ENCODE measurements at regions not wholly inside any gene's neighbourhood (a gene's known extent, or its start where the extent isn't known, plus 50 kb on each side); places are given as distances from the start of the nearest gene placed in this dataset.
A peak's percentile ranks its signal among the peaks of the same experiment; 100 is the strongest.

DNA sequence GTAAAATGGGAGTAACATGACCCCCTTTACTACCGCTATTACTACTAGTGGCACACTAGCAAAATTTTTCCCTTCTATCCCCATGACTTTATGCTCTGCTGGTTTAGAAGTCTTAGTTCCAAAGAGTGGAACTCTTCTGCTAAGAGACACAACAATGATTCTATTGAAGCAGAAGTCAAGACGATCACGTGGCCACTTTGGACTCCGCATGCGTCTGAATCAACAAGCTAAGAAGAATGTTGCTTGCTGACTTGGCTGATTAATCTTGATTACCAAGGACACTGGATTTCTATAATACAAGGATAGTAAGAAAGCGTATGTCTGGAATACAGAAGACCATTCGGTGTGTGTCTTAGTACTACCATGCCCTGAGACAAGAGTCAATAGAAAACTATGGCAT, 244.7 kb upstream of the BTBD3 start:
- no peak for DNase-seq (ENCODE audit: extremely low read depth in 1 of 11, low read depth in 9 of 11, low spot score in 4 of 11)

DNA sequence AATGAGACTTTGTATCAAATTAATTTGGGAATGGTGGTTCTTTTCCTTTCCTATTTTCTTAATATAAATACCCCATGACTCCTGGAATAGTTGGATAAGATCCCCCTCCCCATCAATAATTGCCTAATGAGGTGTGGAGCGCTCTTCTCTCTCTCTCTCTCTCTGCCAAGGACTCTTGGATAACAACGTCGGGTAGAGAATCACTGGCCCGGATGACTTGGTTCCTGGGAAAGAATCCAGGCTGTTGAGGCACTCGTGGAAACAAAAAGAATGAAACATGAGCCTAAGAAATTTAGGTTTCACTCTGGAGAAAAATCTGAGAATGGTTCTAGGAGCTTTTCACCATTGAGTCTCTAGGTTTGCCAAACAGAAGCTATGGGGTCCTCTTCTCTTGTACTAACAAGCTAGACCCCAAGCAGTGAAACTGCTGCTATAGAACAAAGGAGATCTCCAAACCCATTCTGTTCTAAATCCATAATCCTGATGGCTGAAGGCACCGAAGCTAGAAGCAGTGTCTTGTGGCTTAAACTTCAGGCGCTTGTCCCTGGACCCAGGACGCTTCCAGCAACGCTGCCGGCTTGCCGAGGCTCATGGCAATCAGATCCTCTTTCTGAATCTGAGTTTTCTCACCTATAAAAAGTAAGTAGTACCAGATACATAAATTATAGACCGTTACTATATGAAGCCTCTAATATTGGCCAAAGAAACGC, 241.6 kb upstream of the BTBD3 start:
- DNase-seq (ENCODE audit: extremely low read depth in 1 of 11, low read depth in 9 of 11, low spot score in 4 of 11) = no peak

DNA sequence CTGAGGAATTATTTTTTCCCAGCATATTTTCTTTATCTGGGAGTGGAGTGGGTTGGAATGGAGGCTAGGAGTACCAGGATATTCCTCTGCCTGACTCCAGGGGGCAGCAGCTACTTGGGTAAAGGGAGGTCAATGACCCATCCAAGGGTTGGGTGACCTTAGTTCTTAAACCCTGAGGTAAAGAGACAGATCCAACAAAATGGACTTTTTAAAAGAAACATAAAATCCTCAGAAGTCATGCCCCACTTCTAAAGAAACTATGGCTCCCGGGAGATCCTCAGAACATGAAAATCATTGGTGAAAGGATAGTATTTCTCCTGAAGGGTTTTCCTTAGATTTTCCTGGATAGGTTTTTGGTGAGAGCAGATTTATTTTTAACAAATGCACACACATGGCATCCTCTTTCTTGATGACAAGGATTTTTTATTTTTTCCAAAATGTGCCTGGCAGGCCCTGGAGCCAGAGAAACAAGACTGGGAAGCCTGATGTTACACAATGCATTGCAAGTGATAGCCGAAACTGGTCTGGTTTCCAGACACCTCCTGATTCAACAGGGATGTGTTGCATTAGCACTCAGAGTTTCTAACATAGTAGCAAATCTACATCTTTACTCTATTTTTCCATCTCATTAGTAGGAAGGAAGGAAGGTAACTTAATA, 240.9 kb upstream of the BTBD3 start:
- DNase-seq (ENCODE audit: extremely low read depth in 1 of 11, low read depth in 9 of 11, low spot score in 4 of 11) = no peak

DNA sequence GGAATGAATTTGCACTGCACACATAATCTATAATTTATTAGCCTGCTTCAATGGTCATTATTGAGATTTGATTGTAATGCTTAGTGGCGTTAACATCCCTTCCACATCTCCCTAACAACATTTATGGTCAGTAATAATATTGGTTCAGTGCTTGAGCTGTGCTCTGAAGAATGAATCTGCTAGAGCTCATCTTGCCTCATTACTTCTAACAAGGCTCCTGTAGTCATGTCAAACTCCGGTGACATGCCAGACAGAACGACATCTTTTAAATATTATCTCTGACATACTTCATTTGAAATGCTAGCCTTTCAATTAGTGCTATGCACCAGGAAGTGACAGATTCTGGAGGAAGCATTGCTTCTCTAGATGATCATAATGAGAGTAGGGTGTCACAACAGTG, 240.3 kb upstream of the BTBD3 start:
- no peak for DNase-seq (ENCODE audit: extremely low read depth in 1 of 11, low read depth in 9 of 11, low spot score in 4 of 11)

DNA sequence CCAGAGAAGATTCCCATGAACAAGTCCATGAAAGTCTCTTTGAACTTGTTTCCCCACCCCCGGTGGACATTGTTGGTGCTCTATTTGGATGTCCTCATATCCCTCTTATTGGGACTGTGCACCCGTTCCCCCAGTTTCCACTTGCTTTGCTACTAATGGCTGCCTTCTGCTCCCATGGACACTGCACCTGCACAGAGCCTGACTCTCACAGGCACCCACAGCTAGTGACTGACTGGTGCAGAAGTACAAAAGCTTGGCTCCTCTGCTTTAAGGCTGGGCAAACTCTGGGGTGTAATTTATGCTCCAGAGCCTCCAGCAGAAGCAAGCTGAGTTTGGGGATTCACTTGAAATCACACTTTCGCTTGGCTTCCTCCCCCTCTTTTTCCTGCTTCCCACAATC, 239.9 kb upstream of the BTBD3 start:
- DNase-seq (ENCODE audit: extremely low read depth in 1 of 11, low read depth in 9 of 11, low spot score in 4 of 11) = no peak

DNA sequence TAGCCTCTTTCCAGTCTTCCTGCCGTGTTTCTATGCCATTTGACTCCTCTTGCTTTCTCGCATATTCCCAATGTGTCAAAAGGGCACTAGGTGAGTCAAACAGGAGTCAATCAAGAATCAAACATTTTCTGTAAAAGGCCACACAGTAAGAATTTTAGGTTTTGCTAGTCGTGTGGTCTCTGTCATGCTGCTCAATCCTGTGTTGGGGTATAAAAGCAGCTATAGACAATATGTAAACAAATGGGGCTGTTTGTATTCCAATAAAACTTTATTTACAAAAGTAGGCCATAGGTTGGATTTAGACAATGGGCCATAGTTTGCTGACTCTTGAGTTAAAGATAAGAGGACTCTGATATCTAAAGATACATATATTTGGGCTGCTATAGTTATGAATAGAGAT, 235.4 kb upstream of the BTBD3 start:
- no peak for DNase-seq (ENCODE audit: extremely low read depth in 1 of 11, low read depth in 9 of 11, low spot score in 4 of 11)

DNA sequence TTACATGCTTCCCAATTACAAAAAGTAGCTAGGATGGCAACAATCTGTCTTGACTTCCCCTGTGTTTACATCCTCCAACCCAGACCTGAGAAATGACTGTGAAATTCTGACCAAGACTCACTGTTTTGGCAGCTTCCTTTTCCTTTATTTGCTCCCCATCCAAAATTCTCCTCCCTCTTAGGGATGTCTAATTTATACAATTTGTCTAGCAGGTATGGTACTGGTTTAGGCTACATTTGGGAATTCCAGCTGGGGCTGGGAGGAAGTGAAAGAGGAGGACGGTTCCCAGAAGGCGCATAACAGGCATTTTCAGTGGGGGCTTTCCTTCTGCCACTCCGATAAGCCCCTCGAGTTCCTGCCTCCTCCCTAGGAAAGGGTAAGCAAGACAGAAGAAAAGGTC, 231.5 kb upstream of the BTBD3 start:
- no peak for DNase-seq (ENCODE audit: extremely low read depth in 1 of 11, low read depth in 9 of 11, low spot score in 4 of 11)

DNA sequence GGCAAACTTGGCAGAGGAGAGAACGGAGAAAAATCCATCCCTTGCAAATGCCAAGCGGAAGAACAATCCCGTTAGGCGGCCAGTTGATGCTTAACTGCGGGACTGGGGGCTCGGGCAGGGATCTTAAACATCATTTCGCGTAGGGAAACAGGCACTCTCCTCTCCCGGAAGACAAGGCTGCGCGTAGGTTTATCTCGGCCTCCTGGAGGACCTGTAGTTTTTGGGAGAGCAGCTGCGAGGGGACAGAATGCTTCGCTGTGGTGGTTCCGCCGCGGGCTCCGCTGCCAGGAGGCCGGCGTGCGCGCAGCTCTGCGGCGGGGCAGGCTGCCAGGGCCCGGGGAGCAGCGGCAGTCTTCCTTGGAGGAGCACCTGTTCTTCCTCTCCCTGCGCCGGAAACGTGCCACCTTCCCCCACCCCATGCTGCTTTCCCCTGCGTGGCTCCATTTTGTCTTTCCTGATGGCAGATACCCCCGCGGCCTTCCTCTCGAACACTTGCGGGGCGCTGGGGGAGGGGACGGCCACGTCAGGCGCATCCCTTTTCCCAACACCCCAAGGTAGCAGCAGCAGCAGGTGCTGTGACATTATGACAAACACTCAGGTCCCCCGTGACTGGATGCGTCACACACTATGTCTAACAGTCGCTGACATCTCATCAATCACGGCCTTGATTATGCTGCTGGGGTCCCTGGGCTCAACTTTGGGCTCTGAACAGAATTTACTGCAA, 230.7 kb upstream of the BTBD3 start:
- DNase-seq (ENCODE audit: extremely low read depth in 1 of 11, low read depth in 9 of 11, low spot score in 4 of 11) = peak in 3 of 11 donors; percentile 15 to 24 (median 18)

DNA sequence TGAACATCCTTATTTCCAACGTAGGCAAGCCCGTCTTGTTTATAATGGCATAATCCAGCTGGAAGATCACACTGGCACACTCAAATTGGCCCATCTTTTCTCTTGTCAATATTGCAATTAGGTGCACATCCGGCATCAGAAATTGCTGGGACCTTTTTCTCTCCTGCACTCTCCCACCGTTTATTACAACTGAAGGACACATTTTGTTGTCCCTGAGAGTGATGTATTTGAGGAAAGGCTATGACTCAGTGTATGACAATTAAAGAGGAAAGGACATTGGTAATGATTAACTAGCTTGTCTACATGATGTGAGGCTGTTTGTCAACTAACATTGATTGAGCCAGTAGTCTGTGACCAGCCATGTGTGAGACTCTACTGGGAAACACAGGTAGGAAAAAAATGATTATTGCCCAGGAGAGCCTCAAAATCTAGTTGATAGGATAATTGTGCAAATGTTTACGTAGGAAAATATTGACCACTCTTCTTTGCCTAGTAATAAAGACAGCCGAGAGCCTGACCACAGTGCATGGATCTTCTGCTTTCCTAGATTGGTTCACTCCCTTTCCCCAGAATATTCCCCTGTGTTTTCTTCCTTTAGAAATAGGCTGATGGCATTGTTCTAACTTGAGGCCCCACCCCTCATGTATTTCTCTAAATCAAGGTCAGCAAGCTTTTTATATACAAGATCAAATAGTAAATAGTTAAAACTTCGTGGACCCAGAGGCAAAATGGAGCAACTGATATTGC, 230.0 kb upstream of the BTBD3 start:
- peak in 3 of 11 donors; percentile 12 to 29 (median 21) for DNase-seq (ENCODE audit: extremely low read depth in 1 of 11, low read depth in 9 of 11, low spot score in 4 of 11)

DNA sequence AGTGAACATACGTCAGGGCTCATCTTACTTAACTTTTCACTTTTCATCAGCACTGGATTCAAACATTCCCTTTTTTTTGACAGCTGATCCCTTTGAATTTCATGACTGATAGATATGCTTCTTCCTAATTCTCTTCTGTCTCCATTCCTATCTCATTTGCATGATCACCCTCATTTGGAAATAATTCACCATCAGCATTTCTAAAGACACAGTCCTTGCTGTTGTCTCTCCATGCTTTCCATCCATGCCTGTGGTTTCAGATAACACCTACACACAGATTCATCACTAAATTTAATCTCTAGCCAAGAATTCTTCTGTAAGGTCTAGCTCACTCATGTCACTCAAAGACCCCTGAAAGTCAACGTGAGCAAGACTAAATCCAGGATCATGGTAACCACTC, 228.4 kb upstream of the BTBD3 start:
- DNase-seq (ENCODE audit: extremely low read depth in 1 of 11, low read depth in 9 of 11, low spot score in 4 of 11) = no peak

DNA sequence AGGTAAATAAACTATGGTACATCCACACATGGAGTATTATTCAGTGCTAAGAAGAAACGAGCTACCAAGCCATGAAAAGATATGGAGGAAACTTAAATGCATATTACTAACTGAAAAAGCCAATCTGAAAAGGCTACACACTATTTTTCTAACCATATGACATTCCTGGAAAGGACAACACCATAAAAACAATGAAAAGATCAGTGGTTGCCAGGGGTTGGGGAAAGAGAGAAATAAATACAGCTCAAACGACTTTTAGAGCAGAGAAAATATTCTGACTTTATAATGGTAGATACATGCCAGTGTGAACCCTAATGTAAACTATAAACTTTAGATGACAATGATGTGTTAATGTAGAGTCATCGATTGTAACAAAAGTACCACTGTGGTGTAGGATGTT, 225.9 kb upstream of the BTBD3 start:
- no peak for DNase-seq (ENCODE audit: extremely low read depth in 1 of 11, low read depth in 9 of 11, low spot score in 4 of 11)

DNA sequence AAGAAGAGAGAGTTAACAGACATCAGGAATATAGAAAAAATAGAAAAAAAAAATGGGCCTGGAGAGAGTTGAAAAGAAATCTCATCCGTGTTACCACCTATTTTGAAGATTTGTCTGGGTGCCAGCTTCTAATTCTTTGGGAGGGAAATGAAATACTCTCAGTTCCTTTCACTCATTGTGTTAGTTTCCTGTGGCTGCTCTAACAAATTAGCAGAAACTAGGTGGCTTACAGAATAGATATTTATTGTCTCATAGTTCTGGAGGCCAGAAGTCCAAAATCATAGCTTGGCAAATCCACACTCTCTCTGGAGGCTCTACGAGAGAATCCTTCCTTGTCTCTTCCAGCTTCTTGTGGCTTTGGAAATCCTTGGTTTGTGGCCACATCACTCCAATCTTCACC, 225.1 kb upstream of the BTBD3 start:
- DNase-seq (ENCODE audit: extremely low read depth in 1 of 11, low read depth in 9 of 11, low spot score in 4 of 11) = no peak

DNA sequence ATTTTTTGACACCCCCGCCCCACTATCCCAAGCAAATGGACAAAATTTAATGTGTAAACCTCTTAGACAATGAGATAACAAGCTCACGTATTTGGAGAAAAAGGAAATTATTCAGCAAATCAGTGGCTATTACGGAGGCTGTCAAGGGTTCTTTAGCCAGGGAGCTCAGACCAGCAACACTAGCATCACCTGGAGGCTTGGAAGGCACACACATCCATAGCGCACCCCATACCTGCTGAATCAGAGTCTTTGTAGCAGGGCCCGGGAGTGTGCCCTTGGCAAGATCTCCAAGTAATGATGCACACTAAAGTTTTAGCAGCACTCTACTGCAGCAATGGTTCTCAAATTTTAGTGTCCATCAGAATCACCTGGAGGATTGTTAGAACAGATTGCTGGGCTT, 223.2 kb upstream of the BTBD3 start:
- no peak for DNase-seq (ENCODE audit: extremely low read depth in 1 of 11, low read depth in 9 of 11, low spot score in 4 of 11)

DNA sequence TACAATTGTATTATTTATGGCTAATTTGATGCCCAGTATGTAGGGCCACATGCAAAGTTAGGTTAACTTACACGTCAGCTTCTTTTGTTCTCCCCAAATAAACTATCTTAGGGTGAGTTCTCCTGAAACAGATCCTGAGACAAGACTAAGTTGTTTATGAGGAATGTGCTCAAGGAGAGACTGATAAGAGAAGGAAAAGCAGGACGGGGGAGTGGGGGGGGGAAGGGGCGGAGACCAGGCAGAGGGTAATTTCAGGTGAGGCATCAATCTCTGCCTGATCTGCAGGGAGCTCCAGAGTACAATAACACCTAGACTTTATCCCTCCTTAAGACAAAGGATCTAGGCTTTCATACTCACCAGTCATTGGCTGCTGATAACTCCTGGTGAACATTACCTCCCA, 220.6 kb upstream of the BTBD3 start:
- DNase-seq (ENCODE audit: extremely low read depth in 1 of 11, low read depth in 9 of 11, low spot score in 4 of 11) = no peak

DNA sequence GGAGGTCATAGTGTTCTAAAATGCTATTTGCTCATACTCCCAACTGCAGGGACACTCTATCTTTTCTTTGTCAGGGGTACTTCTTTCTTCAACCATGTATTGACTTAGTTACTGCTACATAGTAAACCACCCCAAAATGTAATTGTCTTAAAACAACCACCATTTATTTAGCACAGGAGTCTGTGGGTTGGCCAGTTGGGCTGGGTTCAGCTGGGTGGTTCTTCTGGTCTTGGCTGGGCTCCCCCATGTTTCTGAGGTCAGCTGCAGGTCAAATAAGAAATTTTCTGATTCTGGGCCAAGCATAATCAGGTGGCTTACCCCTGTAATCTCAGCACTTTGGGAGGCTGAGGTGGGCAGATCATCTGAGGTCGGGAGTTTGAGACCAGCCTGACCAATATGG, 220.0 kb upstream of the BTBD3 start:
- DNase-seq (ENCODE audit: extremely low read depth in 1 of 11, low read depth in 9 of 11, low spot score in 4 of 11) = no peak

DNA sequence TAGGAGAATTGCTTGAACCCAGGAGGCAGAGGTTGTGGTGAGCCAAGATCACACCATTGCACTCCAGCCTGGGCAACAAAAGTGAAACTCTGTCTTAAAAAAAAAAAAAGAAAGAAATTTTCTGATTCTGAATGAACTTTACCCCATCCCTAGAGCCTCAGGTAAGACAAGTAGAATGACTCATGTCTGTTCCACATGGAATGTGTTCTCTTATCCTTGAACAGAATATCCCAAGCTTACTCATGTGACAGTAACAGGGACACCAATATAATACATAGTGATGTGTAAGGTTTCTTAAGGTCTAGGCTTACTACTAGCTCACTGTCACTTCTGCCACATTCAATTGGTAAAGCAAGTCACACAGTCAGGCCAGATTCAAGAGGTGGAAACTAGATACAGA, 219.6 kb upstream of the BTBD3 start:
- DNase-seq (ENCODE audit: extremely low read depth in 1 of 11, low read depth in 9 of 11, low spot score in 4 of 11) = no peak

DNA sequence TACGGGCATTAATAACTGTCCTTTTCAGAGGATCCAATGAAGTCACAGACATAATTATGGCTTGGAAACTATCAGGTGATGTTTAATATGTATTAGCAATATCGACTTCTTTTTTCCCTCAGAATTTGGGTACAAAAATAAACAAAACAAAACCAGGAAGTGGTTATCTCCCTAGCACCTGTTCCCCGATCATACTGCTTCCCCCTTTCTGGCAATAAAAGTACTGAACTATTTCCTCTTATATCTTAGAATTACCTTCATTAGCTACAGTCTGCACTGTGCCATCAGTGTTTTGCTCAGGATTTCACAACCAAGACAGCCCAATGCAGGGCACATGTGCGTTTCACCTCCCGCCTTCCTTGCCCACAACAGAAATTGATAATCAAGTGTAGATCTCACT, 216.9 kb upstream of the BTBD3 start:
- DNase-seq (ENCODE audit: extremely low read depth in 1 of 11, low read depth in 9 of 11, low spot score in 4 of 11) = no peak

DNA sequence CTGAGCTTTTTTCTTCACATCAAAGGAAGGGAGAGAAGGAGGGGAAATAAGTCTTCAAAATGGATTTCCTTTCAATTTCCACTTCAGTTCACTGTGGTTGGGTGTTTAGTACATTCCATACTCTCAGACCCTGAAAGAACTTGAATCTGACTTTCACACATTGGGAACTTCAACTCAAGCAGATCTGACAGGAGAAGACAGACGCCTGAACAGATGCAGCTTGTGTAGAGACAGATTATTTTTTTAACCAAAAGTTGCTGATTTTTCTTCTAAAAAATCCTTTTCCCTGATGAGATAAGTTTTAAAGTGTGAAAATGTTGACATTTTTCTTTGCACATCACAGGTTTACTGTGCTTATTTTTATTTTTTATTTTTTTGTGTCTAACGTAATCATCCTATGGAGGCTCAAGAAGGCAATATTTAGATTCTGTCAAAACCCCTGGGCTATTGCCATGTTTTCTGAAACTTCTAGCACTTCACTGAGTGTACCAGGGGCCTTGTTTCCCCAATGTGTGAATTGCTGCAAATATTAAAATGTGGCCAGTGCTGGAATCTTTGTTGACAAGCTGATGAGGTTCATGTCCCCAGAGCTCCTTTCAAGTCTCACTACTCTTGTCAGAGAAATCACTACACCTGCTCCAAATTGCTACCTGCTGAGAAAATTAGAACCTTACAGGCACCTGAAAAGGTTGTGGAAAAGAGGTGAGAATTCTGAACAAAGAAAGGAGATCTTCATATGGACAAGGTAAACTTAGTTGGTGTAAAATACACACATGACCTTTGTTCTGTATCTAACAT, 214.8 kb upstream of the BTBD3 start:
- DNase-seq (ENCODE audit: extremely low read depth in 1 of 11, low read depth in 9 of 11, low spot score in 4 of 11) = no peak

DNA sequence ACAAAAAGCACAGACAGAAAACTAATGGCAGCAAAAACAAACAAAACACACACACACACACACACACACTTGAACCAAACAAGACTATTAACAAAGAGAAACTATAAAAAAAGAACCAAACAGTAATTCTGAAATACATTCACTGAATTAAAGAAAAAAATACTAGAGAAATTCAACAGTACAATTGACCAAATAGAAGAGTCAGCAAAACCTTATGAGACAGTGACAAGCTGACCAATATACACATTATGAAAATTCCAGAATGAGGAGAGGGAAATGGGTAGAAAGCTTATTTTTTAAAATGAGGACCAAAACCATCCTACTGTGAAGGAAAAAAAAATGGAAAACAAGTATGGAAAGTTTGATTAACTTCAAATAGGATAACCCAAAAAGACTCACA, 212.2 kb upstream of the BTBD3 start:
- no peak for DNase-seq (ENCODE audit: extremely low read depth in 1 of 11, low read depth in 9 of 11, low spot score in 4 of 11)

All from renal cortex interstitium (tissue), 11 donors.